HepG2 (cell line): ENCODE measurements at regions not wholly inside any gene's neighbourhood (a gene's known extent, or its start where the extent isn't known, plus 50 kb on each side); places are given as distances from the start of the nearest gene placed in this dataset.

Experiments used
- ATAC-seq: fragments of 200-7000 bp; cut with Tn5 transposase; 3 replicates; pipeline ENCODE4 v1.9.1; 2020; ENCODE audit warnings: mild to moderate bottlenecking, moderate library complexity
- BruUV-seq: library from RNA; stranded (reverse); fragments of 400-500 nt; replicated peaks from 2 replicates; lab custom pipeline; 2021; lab: Mats Ljungman, UMichigan
- CTCF ChIA-PET: fragments of 300-600 bp; formaldehyde crosslinking; extraction: SDS; loops from one replicate; lab custom pipeline; 2021; ENCODE audit warnings: low total read pairs, inconsistent platforms, low intra/inter-chr PET ratio; lab: Yijun Ruan, JAX
- POLR2A ChIA-PET: fragments of 350-600 bp; sonication (Branson Sonifier 250); formaldehyde crosslinking; loops from one replicate; lab custom pipeline; 2020; ENCODE audit warnings: antibody characterized with exemption, inconsistent platforms; lab: Yijun Ruan, JAX
- DNase-seq: peaks from one replicate; pipeline ENCODE4 v3.0.0-alpha.2; 2015; ENCODE audit warnings: low spot score
- FAIRE-seq: peaks from 3 replicates; lab custom pipeline; 2011; peaks lifted over from hg19 to GRCh38; lab: Jason Lieb, UNC
- H2AFZ ChIP-seq: one replicate; pipeline ENCODE4 v1.6.1; 2011; ENCODE audit warnings: low read length, inconsistent platforms
- H3K27ac ChIP-seq: fragments of 300-600 bp; 3 replicates; pipeline ENCODE4 v1.8.0; 2011; ENCODE audit warnings: mixed run types, mild to moderate bottlenecking, mixed read lengths, low read length, inconsistent platforms; ENCODE audit not compliant: insufficient read depth; ENCODE audit errors: extremely low read length
- H3K27me3 ChIP-seq, 2 experiments: fragments of 200-600 bp in 1 of 2; 2 replicates in 1 of 2; 3 replicates in 1 of 2; pipeline versions ENCODE4 v1.6.0 to v1.8.0; 2011; ENCODE audit warnings: low read length in 2 of 2, mild to moderate bottlenecking in 2 of 2, moderate library complexity in 2 of 2, inconsistent platforms in 1 of 2; ENCODE audit not compliant: insufficient read depth in 2 of 2, control insufficient read depth in 1 of 2
- H3K36me3 ChIP-seq, 2 experiments: fragments of 200-600 bp in 1 of 2; replicated peaks in 1 of 2; 2 replicates in 1 of 2; 3 replicates in 1 of 2; pipeline versions ENCODE4 v1.5.1 to v1.8.0; 2011; ENCODE audit warnings: low read length in 2 of 2, inconsistent platforms in 1 of 2; ENCODE audit not compliant: insufficient read depth in 2 of 2, control insufficient read depth in 1 of 2
- H3K4me1 ChIP-seq: 2 replicates; pipeline ENCODE4 v1.5.1; 2012; ENCODE audit warnings: low read length, inconsistent platforms; ENCODE audit not compliant: insufficient read depth
- H3K4me2 ChIP-seq: 2 replicates; pipeline ENCODE4 v1.6.0; 2011; ENCODE audit warnings: low read depth, low read length, inconsistent platforms
- H3K4me3 ChIP-seq, 3 experiments: fragments of 200-600 bp in 1 of 3; sonication (generic), shearing (Covaris generic) in 1 of 3; replicated peaks in 1 of 3; 2 replicates each; pipeline ENCODE4 v1.5.1; 2011 to 2016; ENCODE audit warnings: low read length in 3 of 3, inconsistent platforms in 2 of 3, low read depth in 2 of 3, mild to moderate bottlenecking in 2 of 3, control low read depth in 1 of 3, mixed read lengths in 1 of 3; ENCODE audit not compliant: insufficient read depth in 1 of 3
- H3K79me2 ChIP-seq: one replicate; pipeline ENCODE4 v1.6.1; 2011; ENCODE audit warnings: low read length, inconsistent platforms; ENCODE audit not compliant: insufficient read depth
- H3K9ac ChIP-seq: 2 replicates; pipeline ENCODE4 v1.6.0; 2011; ENCODE audit warnings: mild to moderate bottlenecking, low read depth, low read length, inconsistent platforms; ENCODE audit not compliant: insufficient read depth
- H3K9me3 ChIP-seq: 2 replicates; pipeline ENCODE4 v1.5.1; 2012; ENCODE audit warnings: mild to moderate bottlenecking, low read length
- H4K20me1 ChIP-seq: 2 replicates; pipeline ENCODE4 v1.6.0; 2011; ENCODE audit warnings: inconsistent platforms, mild to moderate bottlenecking, low read length, moderate library complexity; ENCODE audit not compliant: insufficient read depth
- CBFB ChIP-seq: sonication (generic); formaldehyde crosslinking; IDR thresholded peaks from 2 replicates; pipeline ENCODE4 v1.4.0; 2020; ENCODE audit warnings: missing genetic modification reagents
- CCDC6 ChIP-seq: sonication (generic); formaldehyde crosslinking; IDR thresholded peaks from 2 replicates; pipeline ENCODE4 v1.8.1; 2022; ENCODE audit warnings: mild to moderate bottlenecking, missing genetic modification reagents, moderate library complexity
- CEBPB ChIP-seq: IDR thresholded peaks from 2 replicates; pipeline ENCODE4 v1.6.1; 2011; ENCODE audit warnings: low read depth, low read length, improper control_type of control experiment, borderline replicate concordance
- CREM ChIP-seq, 2 experiments: sonication (generic) in 1 of 2; formaldehyde crosslinking in 1 of 2; IDR thresholded peaks; 2 replicates each; pipeline versions ENCODE4 v1.4.0 to v1.6.1; 2016 to 2020; ENCODE audit warnings: antibody characterized with exemption in 1 of 2, mild to moderate bottlenecking in 1 of 2, missing genetic modification reagents in 1 of 2
- ETV6 ChIP-seq: sonication (generic); formaldehyde crosslinking; conservative IDR thresholded peaks from 2 replicates; pipeline ENCODE4 v1.4.0; 2020; ENCODE audit warnings: missing genetic modification reagents
- FOXA1 ChIP-seq, 2 experiments: fragments of 450-650 bp in 1 of 2; sonication (generic) in 1 of 2; formaldehyde crosslinking in 1 of 2; IDR thresholded peaks; 2 replicates each; pipeline versions ENCODE4 v1.4.0 to v1.6.1; 2016 to 2020; ENCODE audit warnings: missing genetic modification reagents in 1 of 2
- FOXM1 ChIP-seq: sonication (generic); formaldehyde crosslinking; IDR thresholded peaks from 2 replicates; pipeline ENCODE4 v1.5.0; 2020; ENCODE audit warnings: missing genetic modification reagents
- HNF1A ChIP-seq, 2 experiments: sonication (generic) in 1 of 2; formaldehyde crosslinking in 1 of 2; IDR thresholded peaks; 2 replicates each; pipeline versions ENCODE4 v1.4.0 to v1.6.1; 2016 to 2020; ENCODE audit warnings: borderline replicate concordance in 1 of 2, low read depth in 1 of 2, mild to moderate bottlenecking in 1 of 2, missing genetic modification reagents in 1 of 2
- KDM3A ChIP-seq: IDR thresholded peaks from 2 replicates; pipeline ENCODE4 v1.6.1; 2018; ENCODE audit warnings: low read depth, missing compliant biosample characterization
- NR0B2 ChIP-seq: sonication (generic); formaldehyde crosslinking; IDR thresholded peaks from 2 replicates; pipeline ENCODE4 v1.4.0; 2020; ENCODE audit warnings: mild to moderate bottlenecking, missing genetic modification reagents
- NR3C1 ChIP-seq: sonication (generic); formaldehyde crosslinking; IDR thresholded peaks from 2 replicates; pipeline ENCODE4 v1.4.0; 2020; ENCODE audit warnings: missing genetic modification reagents
- ONECUT2 ChIP-seq: sonication (generic); formaldehyde crosslinking; IDR thresholded peaks from 2 replicates; pipeline ENCODE4 v1.4.0; 2020; ENCODE audit warnings: missing genetic modification reagents
- SIX4 ChIP-seq: sonication (generic); formaldehyde crosslinking; IDR thresholded peaks from 2 replicates; pipeline ENCODE4 v1.4.0; 2020; ENCODE audit warnings: missing genetic modification reagents
- SMAD3 ChIP-seq: sonication (generic); formaldehyde crosslinking; IDR thresholded peaks from 2 replicates; pipeline ENCODE4 v1.4.0; 2020; ENCODE audit warnings: missing genetic modification reagents
- TBX3 ChIP-seq: fragments of 450-650 bp; IDR thresholded peaks from 2 replicates; pipeline ENCODE4 v1.6.1; 2017; ENCODE audit warnings: antibody characterized with exemption, mild to moderate bottlenecking, inconsistent platforms, borderline replicate concordance
- ZMYM2 ChIP-seq: sonication (generic); formaldehyde crosslinking; IDR thresholded peaks from 2 replicates; pipeline ENCODE4 v1.8.0; 2022; ENCODE audit warnings: mild to moderate bottlenecking, missing genetic modification reagents
- ZNF282 ChIP-seq: fragments of 450-650 bp; IDR thresholded peaks from 2 replicates; pipeline ENCODE4 v1.6.1; 2018; ENCODE audit not compliant: partially characterized antibody
- ZNF576 ChIP-seq: sonication (generic); formaldehyde crosslinking; IDR thresholded peaks from 2 replicates; pipeline ENCODE4 v1.4.0; 2020; ENCODE audit warnings: mild to moderate bottlenecking, missing genetic modification reagents
- ZNF580 ChIP-seq: IDR thresholded peaks from 2 replicates; pipeline ENCODE4 v1.6.1; 2016; ENCODE audit warnings: low read depth, borderline replicate concordance
- WGBS: methylation state at CpG from one replicate; pipeline ENCODE4 v1.1.6; 2017; ENCODE audit warnings: low lambda C conversion rate; 5-methylcytosine and 5-hydroxymethylcytosine counted together
- in situ Hi-C: cut with HindIII; loops from 2 replicates; pipeline ENCODE4 v1.10.0; 2017; ENCODE audit warnings: low pct_unique_long_range_greater_than_20kb; ENCODE audit not compliant: extremely low pct_ligation_motif_present
- intact Hi-C: fragments of 100-400 bp; cut with micrococcal nuclease; formaldehyde crosslinking; loops from one replicate; pipeline ENCODE4 v1.10.0; 2022; ENCODE audit not compliant: unreplicated experiment

GRCh38 chr21:14889080-14889810, 175.6 kb downstream of the NRIP1 start:
- Histone ChIP-seq H3K36me3 (no peaks in the 10 kb centered on the region), H3K27ac (peak overlapping the region; percentile 83), H3K9ac (peak overlapping the region; percentile 54), H3K4me1 (peaks cover 39% of the 10 kb centered on the region), H2AFZ (no peak overlapping the region), H3K27me3 (no peaks in the 10 kb centered on the region), H4K20me1 (no peaks in the 10 kb centered on the region), H3K4me3 (peak overlapping the region in 1 of 3 experiments; percentile 18; a peak in 1 of 6 replicates), H3K9me3 (no peaks in the 10 kb centered on the region), H3K4me2 (peak overlapping the region; percentile 77), H3K79me2 (peaks cover 2% of the 10 kb centered on the region)
- intact Hi-C loops (loop anchor here (1.0 to 2.0 kb wide), 3 partner anchors 12 to 54 kb away; no protein-coding TSS in a partner anchor), in situ Hi-C loops (no loop called here)
- FAIRE-seq = peak; percentile 72
- POLR2A ChIA-PET = interaction anchor here (0.8 to 3.8 kb wide), 10 partner anchors 11 to 556 kb away, joined by 3 to 82 read pairs (median 8); partner anchors contain the start of gene NRIP1
- no TSS peak for BruUV-seq
- CTCF ChIA-PET = interaction anchor here (1.6 kb wide), 1 partner anchor 25 kb away, joined by 5 read pairs; no protein-coding TSS in a partner anchor
- peak; percentile 91 for ATAC-seq
- peak; percentile 92 for DNase-seq
- 9% methylated on average over 5 of the region's 5 CpGs for WGBS
- no peak for TF ChIP-seq NR0B2 (CRISPR knock-in tag)
- peak; percentile 74 for TF ChIP-seq FOXA1 (IDR thresholded peaks at IDR 0.05)
- peak; percentile 83 for TF ChIP-seq FOXA1 (CRISPR knock-in tag; IDR thresholded peaks at IDR 0.05)
- peak; percentile 90 for TF ChIP-seq CREM (IDR thresholded peaks at IDR 0.05)
- no peak for TF ChIP-seq CREM (CRISPR knock-in tag; IDR thresholded peaks at IDR 0.05)
- peak; percentile 39; the same call in 1 of the 2 replicates for TF ChIP-seq KDM3A (CRISPR knock-in tag)
- peak; percentile 79; the same call in 1 of the 2 replicates for TF ChIP-seq SMAD3 (CRISPR knock-in tag)
- TF ChIP-seq SIX4 (CRISPR knock-in tag) = peak; percentile 60; the same call in 1 of the 2 replicates
- TF ChIP-seq ETV6 (CRISPR knock-in tag) = no peak
- TF ChIP-seq ZNF580 = no peak
- TF ChIP-seq ONECUT2 (CRISPR knock-in tag) = peak; percentile 81
- TF ChIP-seq TBX3 = peak; percentile 70; the same call in 1 of the 2 replicates
- no peak for TF ChIP-seq ZNF576 (CRISPR knock-in tag)
- peak; percentile 89 for TF ChIP-seq CEBPB
- peak; percentile 96 for TF ChIP-seq CBFB (CRISPR knock-in tag)
- TF ChIP-seq HNF1A (IDR thresholded peaks at IDR 0.05; ENCODE audit: low read depth) = 0 out of 2 replicates have a peak, but pooled peaks have one; percentile 62
- peak; percentile 48; the same call in 1 of the 2 replicates for TF ChIP-seq HNF1A (CRISPR knock-in tag; IDR thresholded peaks at IDR 0.05; ENCODE audit: borderline replicate concordance)
- peak; percentile 98 for TF ChIP-seq ZMYM2 (CRISPR knock-in tag)
- no peak for TF ChIP-seq ZNF282
- no peak for TF ChIP-seq NR3C1
- no peak for TF ChIP-seq FOXM1
- TF ChIP-seq CCDC6 (CRISPR knock-in tag) = 0 out of 2 replicates have a peak, but pooled peaks have one; percentile 33
